Activated CD8-positive, alpha-beta memory T cell treated with anti-CD3 and anti-CD28 coated beads for 48 hours (primary cell): ENCODE measurements at regions not wholly inside any gene's neighbourhood (a gene's known extent, or its start where the extent isn't known, plus 50 kb on each side); places are given as distances from the start of the nearest gene placed in this dataset.

Experiments used
- DNase-seq, 3 experiments: peaks; one replicate each; pipeline ENCODE4 v3.0.0-alpha.2; 2020; ENCODE audit warnings: low read depth in 2 of 3, low spot score in 2 of 3

DNA sequence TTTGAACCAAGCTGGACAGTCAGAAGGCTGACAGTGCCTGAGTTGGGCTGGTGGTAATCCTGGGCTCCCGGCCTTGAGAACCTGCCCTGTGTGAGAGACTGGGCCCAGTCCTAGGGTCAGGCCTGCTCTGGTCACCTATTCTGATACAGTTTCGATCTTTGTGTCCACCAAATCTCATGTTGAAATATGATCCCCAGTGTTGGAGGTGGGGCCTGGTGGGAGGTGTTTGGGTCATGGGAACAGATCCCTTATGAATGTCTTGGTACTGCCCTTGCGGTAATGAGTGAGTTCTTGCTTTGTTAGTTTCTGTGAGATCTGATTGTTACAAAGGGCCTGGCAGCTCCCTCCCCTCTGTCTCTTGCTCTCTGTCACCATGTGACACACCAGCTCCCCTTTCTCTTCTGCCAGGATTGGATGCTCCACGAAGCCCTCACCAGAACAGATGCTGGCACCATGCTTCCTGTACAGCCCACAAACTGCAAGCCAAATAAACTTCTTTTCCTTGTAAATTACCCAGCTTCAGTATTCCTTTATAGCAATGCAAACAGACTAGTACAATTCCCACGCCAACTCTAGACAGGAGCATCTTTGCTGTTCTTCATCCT, 111.8 kb upstream of the ZNF438 start:
- no peak for DNase-seq

GRCh38 chr10:31145986-31146385, 114.3 kb upstream of the ZNF438 start:
- DNase-seq = no peak

DNA sequence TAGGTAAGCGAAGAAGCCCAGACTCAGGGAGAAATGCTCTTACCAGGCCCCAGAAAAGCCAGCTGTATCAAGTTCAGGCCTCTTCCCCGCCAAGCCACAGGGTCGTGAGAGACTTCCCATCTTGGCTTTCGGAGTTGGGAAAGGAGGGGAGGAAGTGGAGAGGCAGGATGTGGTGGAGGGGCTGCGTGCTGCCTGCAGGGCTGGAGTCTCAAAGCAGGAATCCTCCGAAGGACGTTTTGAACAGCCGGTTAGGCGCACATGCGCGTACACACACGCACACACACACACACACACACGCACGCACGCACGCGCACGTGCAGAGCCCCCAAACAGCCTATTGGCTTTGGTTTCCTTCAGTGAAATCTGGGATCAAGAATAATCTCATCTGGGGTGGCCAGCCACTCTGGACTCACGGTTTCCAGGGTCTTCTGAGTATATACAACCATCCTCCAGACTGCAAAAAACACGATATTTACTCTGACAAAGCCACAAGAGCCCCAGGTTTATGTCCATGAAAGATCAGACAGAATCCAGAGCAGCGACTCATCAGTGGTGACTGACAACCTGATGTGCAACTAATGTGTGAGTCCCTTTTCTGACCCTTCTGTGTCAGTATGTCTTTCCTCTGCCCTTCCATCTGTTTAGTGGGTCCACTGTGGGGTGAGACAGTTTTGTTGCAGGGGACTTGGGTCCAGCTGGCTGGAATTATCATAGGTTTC, 115.0 kb upstream of the ZNF438 start:
- DNase-seq = no peak

GRCh38 chr10:31147210-31147608, 115.5 kb upstream of the ZNF438 start:
- no peak for DNase-seq

- no peak for DNase-seq
Observed at GRCh38 chr10:31148951-31149350, 117.3 kb upstream of the ZNF438 start.

GRCh38 chr10:31149835-31150512, 118.3 kb upstream of the ZNF438 start:
- no peak for DNase-seq

DNA sequence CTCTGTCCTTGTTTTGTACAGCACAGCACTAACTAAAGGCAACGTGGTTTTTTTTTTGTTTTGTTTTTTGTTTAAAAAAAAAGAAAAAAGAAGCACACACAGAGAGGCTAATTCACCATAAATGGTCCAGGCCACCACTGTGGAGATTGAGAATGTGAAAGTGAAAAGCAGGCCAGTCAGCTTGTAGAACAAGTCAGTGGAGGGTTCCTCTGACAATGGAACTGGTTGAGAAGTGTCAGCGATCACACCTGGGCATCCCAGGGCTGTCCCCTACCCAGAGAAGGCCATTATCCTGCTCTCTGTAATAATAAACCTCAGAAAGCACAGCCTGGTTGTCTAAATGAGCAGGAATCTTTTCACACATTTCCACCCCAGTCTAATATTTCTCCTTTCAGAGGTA, 119.6 kb upstream of the ZNF438 start:
- no peak for DNase-seq

GRCh38 chr10:31152421-31153135, 120.9 kb upstream of the ZNF438 start:
- DNase-seq = no peak

DNA sequence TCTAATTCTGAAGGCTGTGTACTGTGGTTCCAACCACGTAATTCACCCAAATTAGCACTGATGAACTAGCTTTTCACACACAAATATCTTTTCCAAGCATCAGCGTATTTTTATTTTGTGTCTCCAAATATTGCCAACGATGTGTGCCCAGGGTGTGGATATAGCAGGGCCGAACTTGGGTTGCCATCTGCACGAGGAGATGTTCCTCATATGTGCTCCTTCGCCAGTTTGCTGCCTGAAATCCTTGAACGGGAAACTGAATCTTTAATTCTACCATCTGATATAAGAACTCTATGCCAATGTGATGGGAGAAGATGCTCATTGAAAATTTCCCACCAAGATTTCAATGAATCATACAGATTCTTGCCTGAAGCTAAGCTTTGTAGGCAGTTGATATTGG, 121.5 kb upstream of the ZNF438 start:
- DNase-seq = no peak

GRCh38 chr10:31153692-31154091, 122.0 kb upstream of the ZNF438 start:
- no peak for DNase-seq

GRCh38 chr10:31154996-31155395, 123.3 kb upstream of the ZNF438 start:
- no peak for DNase-seq

GRCh38 chr10:31157123-31158010, 125.7 kb upstream of the ZNF438 start:
- DNase-seq = no peak

- no peak for DNase-seq
Observed at GRCh38 chr10:31158011-31158658, 126.5 kb upstream of the ZNF438 start.

DNA sequence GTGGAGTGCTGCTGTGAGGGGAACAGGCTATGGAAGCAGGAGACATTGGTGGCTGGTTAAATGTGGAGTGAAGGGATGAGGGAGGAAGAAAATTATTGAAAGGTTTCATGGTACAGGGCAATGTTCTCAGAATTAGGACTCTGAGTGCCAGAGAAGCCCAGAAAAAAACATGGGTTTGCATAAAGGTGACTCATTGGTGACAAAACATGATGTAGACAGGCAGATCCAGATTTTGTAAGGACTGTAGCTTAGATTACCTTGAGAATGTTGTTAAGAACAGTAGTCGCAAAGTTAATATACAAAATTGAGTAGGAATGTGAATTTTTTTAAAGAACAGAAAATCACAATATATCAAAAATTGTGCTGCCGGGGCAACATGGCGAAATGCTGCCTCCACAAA, 134.9 kb upstream of the ZNF438 start:
- no peak for DNase-seq

- no peak for DNase-seq
Observed at GRCh38 chr10:31170636-31171035, 139.0 kb upstream of the ZNF438 start.

GRCh38 chr10:31171402-31172083, 139.9 kb upstream of the ZNF438 start:
- DNase-seq = no peak

DNA sequence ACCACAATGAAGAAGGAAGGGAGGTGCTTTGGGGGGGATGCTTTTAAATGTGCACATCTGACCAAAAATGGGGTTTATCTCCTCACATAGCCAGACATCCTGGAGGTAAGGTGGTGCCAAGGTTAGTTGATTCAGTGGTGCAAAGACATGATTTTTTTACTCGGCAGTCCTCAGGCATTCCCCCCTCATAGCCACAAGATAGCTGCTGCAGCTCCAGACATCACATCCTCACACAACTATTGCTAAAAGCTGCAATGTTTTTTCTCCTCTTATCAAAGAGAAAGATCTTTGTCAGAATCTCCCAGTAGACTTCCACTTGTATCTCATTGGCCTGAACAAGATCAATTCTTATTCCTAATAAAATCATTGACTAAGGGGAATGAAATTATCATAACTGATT, 141.3 kb upstream of the ZNF438 start:
- no peak for DNase-seq

DNA sequence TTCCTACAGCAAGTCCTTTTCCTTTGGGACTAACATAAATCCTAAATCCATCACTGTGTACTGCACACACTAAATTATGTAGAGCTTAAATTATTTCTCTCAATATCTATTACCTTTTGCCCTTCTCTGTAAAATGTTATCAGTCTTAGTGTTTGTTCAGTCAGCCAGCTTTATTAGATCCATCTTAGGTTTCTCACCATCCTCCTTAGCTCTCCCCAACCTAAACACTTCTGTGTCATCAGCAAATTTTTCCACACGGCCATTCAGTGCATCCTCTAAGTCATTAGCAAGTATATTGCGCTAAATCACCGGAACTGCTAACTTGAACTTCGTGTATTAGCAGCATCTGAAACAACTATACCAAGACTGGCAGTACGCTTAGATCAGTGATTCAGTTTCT, 142.1 kb upstream of the ZNF438 start:
- no peak for DNase-seq

DNA sequence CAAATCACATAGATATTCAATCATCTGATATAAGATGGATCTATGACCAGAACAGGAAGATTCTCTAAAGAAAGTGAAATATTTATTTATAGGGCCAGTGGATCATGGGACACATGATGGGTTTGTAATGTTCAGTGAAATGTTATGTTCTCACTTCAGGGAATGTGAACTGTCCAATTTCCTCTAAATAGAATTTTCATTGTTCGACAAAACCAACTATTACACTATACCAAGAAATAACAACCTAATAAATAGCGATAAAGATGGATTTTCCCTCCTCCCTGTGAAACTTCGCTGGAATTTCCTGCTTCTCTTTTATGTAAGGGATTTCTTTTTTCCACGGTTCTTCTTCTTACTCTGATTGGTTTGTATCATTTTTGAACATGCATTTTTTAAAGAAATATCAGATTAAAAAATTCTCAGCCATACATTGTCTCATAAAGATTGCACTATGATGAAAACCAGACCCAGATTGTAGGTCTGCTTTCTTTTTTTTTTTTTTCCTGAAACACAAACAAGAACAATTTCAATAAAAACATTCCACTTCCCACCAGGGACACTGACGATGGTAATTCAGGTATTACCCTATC, 139.8 kb upstream of the ZEB1 start:
- DNase-seq = no peak
